Activated CD8-positive, alpha-beta memory T cell treated with anti-CD3 and anti-CD28 coated beads, Interleukin-2, amount 50 U/mL, for 4 hours (primary cell): ENCODE measurements at regions not wholly inside any gene's neighbourhood (a gene's known extent, or its start where the extent isn't known, plus 50 kb on each side); places are given as distances from the start of the nearest gene placed in this dataset.

Experiments used
- DNase-seq: peaks from one replicate; pipeline ENCODE4 v3.0.0-alpha.2; 2020

- peak; percentile 53 for DNase-seq
These were observed 115.5 kb upstream of the IRF2BP2 start for GRCh38 chr1:234725177-234726132.

- no peak for DNase-seq
These were observed 114.7 kb upstream of the IRF2BP2 start for GRCh38 chr1:234724516-234725176.

GRCh38 chr1:234722904-234723720, 113.1 kb upstream of the IRF2BP2 start:
- peak; percentile 72 for DNase-seq

DNA sequence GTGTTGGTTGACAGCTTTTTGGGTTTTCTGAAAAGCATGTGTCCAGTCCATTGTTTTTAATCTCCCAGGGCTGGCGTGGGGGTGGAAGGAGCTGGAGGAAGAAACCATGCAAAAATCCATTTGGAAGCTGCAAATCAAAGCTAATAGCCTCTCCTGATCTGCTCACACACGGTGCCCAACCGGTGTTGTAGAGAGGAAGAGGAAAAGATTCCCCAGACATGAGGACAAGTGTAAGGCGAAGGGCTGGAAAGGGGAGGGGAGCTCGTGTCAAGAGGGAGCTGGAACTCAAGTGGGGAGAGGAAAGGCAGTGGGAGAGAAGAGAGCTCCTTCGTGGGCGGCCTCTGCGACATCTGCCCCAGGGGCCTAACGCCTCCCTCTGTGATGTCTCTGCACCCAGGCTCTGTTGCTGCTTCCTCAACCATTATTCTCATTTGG, 112.3 kb upstream of the IRF2BP2 start:
- DNase-seq: no peak

GRCh38 chr1:234721476-234722269, 111.7 kb upstream of the IRF2BP2 start:
- DNase-seq: no peak

DNA sequence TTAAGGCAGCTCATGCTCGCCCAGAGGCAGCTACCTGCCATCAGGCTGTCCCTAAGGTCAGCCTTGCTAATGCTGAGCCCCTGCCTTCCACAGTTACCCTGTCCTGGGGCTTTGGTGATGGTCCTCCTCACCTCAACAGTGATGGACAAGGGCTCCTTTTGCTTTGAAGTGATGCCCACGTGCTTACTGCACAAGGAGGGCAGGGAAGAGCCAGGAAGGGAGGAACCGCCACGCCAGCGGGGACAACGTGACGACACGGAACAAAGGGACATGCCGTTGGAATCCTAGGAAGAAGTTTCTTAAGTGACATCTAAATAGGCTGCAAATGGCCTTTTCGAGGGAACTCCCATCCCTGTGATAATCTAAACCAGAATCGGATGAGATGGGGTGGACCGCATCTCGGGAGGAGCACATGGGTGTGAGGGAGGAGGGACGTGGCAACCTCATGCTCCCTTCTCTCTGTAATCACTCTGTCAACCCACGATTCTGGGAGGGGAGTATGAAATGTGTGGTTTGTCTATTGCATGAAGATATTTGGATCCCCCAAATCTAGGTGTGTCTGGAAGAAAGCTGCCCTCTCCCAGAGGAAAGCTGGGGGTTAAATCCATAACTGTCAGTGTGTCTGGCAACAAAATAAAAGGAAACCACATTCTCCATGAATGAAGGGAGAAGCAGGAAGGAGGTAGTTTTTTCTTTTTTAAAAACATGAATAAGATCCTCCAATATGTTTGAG, 110.9 kb upstream of the IRF2BP2 start:
- DNase-seq: no peak

GRCh38 chr1:234719454-234720251, 109.7 kb upstream of the IRF2BP2 start:
- DNase-seq: no peak

- no peak for DNase-seq
These were observed 108.8 kb upstream of the IRF2BP2 start for GRCh38 chr1:234718496-234719453.

GRCh38 chr1:234716908-234717375, 107.0 kb upstream of the IRF2BP2 start:
- DNase-seq: no peak

DNA sequence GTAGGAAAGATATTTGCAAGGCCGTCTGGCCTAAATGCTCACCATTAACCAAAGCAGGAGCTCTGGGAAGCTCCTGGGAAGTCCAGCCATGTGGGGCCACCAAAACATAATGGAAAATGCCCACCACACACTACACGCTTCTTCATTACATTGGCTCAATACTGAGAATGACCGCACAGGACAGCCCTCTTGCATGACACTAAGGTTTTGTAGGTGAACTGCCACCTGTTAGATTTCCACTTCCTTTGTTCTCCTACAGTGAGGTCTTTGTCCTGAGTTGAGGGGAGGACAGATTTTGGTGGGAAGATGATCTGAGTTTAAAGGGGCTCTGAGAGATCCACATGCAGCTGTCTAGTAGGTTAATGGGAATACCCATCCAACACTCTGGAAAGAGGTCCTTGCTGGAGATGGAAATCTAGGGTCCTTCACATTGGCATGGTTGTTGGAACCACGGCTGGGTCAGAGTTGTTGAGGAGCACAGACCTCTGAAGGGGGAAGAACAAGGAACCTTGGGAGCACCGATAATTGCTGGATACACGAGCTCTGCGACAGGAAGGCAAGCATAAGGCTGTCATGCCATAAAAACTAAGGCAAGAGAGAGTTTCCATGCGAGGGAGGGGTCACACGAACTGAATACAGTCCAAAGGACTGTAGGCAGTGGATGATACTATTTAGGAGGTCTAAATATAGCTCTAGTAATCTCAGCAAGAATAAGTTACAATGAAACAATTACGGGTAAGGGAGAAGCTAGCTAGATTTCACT, 105.5 kb upstream of the IRF2BP2 start:
- DNase-seq: no peak

GRCh38 chr1:234713859-234714258, 103.9 kb upstream of the IRF2BP2 start:
- no peak for DNase-seq

DNA sequence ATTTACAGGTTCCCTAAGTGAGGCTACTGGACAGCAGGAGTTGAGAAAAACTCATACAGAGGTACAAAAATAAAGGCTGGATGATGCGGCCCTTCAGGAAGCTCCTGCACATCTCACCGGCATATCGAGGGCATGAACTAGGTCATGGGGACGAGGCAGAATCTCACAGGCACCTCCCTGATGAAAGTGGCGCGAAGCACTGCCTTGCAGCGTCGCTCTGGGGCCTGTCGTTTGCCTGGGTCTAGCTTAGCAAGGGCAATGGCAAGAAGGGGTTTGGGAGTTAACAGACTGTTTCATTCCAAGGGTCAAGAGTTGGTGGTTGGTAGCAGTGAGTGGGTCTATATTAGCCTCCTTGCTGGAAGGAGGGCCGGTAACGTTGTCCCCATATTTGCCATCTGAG, 103.5 kb upstream of the IRF2BP2 start:
- no peak for DNase-seq

GRCh38 chr1:234712891-234713305, 102.9 kb upstream of the IRF2BP2 start:
- DNase-seq: no peak

DNA sequence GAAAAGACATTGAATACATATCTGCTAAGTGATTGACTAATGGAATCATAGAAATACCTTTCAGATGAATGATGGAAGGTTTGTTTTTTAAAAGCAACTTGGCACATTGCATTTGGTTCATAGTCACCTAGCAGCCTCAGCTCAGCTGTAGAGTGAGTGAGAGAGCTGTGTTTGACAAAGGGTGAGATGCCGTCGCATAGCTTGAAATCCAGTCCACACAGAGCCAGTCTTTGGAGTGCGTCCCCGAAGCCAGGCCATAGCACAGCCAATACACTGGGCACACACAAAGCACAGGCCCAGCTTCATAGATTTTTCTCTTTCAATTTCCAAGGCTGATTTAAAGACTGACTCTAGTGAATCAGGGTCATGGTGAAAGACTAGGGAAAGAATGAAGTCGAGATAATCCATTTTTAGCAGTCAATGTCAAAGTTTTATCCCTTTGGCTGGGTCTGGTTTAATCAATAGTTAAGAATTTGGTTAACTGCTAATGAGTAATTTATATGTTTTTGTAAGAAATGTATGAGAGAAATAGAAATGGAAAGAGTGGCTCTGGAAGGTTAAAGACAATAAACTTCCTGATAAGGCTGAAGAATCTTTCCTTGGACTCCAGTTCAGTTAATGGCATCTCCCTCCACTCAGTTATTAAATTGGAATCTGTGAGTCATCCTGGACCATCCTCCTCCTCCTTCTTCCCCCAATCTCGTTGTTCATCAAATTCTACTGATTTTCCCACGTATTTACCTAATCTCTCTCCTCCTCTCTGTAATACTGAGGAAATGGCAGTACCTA, 101.2 kb upstream of the IRF2BP2 start:
- DNase-seq: no peak

GRCh38 chr1:234710381-234710780, 100.4 kb upstream of the IRF2BP2 start:
- no peak for DNase-seq

GRCh38 chr1:234709473-234710228, 99.7 kb upstream of the IRF2BP2 start:
- DNase-seq: no peak
